Sigmoid colon (tissue), 6 donors: ENCODE measurements at regions not wholly inside any gene's neighbourhood (a gene's known extent, or its start where the extent isn't known, plus 50 kb on each side); places are given as distances from the start of the nearest gene placed in this dataset.
"Not testable (repeated sequence)": the region's sequence is repeated elsewhere in the genome, so short reads cannot be mapped to it uniquely, and the experiment has no call there.

Source experiments
- DNase-seq: peaks from one replicate; pipeline ENCODE4 v3.0.0-alpha.2; 2019
- H3K27ac ChIP-seq, 4 donors: fragments of 200-600 bp; sonication (generic); one replicate each; pipeline ENCODE4 v1.5.1; 2016 to 2019; ENCODE audit warnings: mild to moderate bottlenecking in 1 of 4
- H3K27me3 ChIP-seq, 3 donors: fragments of 200-600 bp; sonication (generic); one replicate each; pipeline ENCODE4 v1.5.1; 2019; ENCODE audit warnings: mild to moderate bottlenecking in 1 of 3
- H3K36me3 ChIP-seq, 4 donors: fragments of 200-600 bp; sonication (generic); one replicate each; pipeline ENCODE4 v1.5.1; 2016 to 2019
- H3K4me1 ChIP-seq, 4 donors: fragments of 200-600 bp; sonication (generic); one replicate each; pipeline ENCODE4 v1.5.1; 2017 to 2019
- H3K4me3 ChIP-seq, 4 donors: fragments of 200-600 bp; sonication (generic); one replicate each; pipeline ENCODE4 v1.5.1; 2017 to 2019; ENCODE audit warnings: mild to moderate bottlenecking in 2 of 4, moderate library complexity in 1 of 4
- H3K9me3 ChIP-seq, 4 donors: fragments of 200-600 bp in 3 of 4; sonication (generic) in 3 of 4; one replicate each; pipeline versions ENCODE4 v1.5.1 to v1.6.1; 2013 to 2019
- EP300 ChIP-seq, 4 donors: sonication (generic); formaldehyde crosslinking; IDR thresholded peaks; one replicate each; pipeline ENCODE4 v1.6.1; 2017; ENCODE audit warnings: antibody characterized with exemption in 4 of 4
- POLR2A ChIP-seq, 2 donors: fragments of 450-650 bp; IDR thresholded peaks; one replicate each; pipeline ENCODE4 v1.6.1; 2016; ENCODE audit warnings: antibody characterized with exemption in 2 of 2, mild to moderate bottlenecking in 2 of 2, moderate library complexity in 2 of 2
- POLR2AphosphoS5 ChIP-seq, 4 donors: sonication (generic); formaldehyde crosslinking; IDR thresholded peaks; one replicate each; pipeline ENCODE4 v1.6.1; 2017; ENCODE audit warnings: antibody characterized with exemption in 4 of 4
- WGBS, 2 donors: extraction: QIAGEN DNeasy Blood & Tissue Kit; methylation state at CpG; one replicate each; pipeline ENCODE4 v1.1.7; 2013; 5-methylcytosine and 5-hydroxymethylcytosine counted together
- intact Hi-C: fragments of 100-400 bp; cut with DNase I; formaldehyde crosslinking; loops from one replicate; pipeline ENCODE4 v1.15.1; 2023
- TF ChIP-seq, protein P1 (sequence below), 4 experiments: fragments of 450-650 bp in 3 of 4; fragments of 200-600 bp in 1 of 4; IDR thresholded peaks; one replicate each; pipeline ENCODE4 v1.5.1; 2016 to 2019; ENCODE audit warnings: antibody characterized with exemption in 4 of 4, mild to moderate bottlenecking in 3 of 4, moderate library complexity in 2 of 4
- donor health status: healthy with polysubstance abuse.
- donor health status: healthy.

DNA sequence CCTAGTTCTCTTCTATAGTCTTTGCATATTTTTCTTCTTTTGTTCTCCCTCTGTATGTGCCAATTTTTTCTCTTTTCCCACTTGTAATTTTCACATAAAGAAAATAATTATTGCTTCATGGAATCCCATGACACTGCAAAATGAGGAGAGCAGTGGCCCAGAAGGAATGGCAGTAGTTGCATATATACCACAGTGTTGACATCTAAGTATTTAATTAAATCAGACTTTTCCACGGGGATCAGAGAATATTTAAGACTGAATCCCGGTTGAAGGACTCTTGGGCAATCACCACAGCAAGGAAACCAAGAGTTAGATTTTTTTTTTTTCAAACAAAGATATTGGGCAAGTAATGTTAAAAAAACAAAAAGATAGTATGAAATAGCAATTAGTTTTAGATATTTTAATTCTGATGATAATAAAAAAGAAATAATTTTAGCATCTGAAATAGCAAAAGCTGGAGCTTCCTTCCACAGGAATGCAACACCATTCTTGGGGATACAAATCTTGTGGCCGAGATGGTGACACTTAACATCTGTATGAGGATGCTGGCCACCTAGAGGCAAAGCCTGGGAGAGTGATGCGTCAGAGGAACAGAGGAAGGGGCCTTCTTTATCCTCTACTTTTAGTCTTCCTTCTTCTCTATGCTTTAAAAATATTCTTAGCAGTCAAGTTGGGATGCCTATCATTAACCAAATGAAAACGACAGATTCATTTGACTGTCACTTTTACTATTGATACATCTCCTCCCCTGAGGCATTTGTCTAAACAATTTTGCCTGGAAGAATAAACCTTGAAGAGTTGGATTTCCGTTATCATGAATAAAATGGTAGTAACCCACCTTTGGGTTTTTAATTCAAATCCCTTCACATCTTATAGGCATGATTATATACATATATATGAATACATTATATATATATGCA lies 356.2 kb downstream of the GJA1 start:
- Histone ChIP-seq H3K4me3 (no peak overlapping the region), H3K27ac (no peak overlapping the region), H3K36me3 (no peaks in the 10 kb centered on the region), H3K9me3 (no peaks in the 10 kb centered on the region), H3K4me1 (no peaks in the 10 kb centered on the region), H3K27me3 (no peaks in the 10 kb centered on the region)
- intact Hi-C loops: no loop called here
- 68 to 74% methylated on average over 6 of the region's 6 CpGs for WGBS, 2 donors
- TF ChIP-seq EP300 (IDR thresholded peaks at IDR 0.05) (no peak), POLR2AphosphoS5 (IDR thresholded peaks at IDR 0.05) (no peak), POLR2A (IDR thresholded peaks at IDR 0.05) (no peak)
- TF ChIP-seq, protein P1, sequence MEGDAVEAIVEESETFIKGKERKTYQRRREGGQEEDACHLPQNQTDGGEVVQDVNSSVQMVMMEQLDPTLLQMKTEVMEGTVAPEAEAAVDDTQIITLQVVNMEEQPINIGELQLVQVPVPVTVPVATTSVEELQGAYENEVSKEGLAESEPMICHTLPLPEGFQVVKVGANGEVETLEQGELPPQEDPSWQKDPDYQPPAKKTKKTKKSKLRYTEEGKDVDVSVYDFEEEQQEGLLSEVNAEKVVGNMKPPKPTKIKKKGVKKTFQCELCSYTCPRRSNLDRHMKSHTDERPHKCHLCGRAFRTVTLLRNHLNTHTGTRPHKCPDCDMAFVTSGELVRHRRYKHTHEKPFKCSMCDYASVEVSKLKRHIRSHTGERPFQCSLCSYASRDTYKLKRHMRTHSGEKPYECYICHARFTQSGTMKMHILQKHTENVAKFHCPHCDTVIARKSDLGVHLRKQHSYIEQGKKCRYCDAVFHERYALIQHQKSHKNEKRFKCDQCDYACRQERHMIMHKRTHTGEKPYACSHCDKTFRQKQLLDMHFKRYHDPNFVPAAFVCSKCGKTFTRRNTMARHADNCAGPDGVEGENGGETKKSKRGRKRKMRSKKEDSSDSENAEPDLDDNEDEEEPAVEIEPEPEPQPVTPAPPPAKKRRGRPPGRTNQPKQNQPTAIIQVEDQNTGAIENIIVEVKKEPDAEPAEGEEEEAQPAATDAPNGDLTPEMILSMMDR (IDR thresholded peaks at IDR 0.05): no peak
- DNase-seq: no peak

DNA sequence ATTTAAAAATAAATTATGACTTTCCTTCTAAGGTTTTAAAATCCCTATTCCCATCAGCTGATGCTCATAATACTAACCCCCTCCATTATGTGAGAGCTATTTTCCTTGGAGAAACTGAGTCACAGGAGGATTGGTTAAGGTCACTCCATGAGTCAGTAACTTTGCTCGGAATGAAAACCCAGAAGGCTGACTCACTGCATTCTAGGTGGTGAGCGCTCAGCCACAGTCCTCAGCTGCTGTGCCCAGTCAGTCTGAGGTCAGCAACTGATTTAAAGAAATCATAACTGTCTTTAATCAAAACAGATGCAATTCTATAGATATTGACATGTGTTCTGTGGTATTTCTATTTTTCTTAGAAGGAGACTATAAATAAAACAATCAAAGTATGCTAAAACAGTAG lies 359.2 kb downstream of the GJA1 start:
- intact Hi-C loops: no loop called here
- 79 to 80% methylated on average over 2 of the region's 2 CpGs for WGBS, 2 donors

DNA sequence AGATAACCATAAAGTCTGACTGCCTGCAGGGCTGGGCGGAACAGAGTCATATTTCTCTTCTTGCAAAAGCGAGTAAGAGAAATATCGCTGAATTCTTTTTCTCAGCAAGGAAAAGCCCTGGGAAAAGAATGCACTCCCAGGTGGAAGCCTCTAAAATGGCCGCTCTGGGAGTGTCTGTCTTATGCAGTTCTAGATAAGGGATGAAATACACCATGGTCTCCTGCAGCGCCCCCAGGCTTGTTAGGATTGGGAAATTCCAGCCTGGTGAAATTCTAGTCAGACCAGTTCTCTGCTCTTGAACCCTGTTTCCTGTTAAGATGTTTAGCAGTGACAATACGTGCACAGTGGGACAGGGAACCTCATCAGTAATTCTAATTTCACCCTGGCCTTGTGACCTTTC lies 362.2 kb downstream of the GJA1 start:
- intact Hi-C loops, H3K9me3 ChIP-seq, H3K27ac ChIP-seq, H3K27me3 ChIP-seq, DNase-seq, H3K36me3 ChIP-seq, H3K4me3 ChIP-seq, H3K4me1 ChIP-seq: not testable (repeated sequence)
- 86 to 91% methylated on average over 6 of the region's 6 CpGs for WGBS, 2 donors

More for the DNA sequence above, 359.2 kb downstream of the GJA1 start:
- Histone ChIP-seq H3K36me3 (no peaks in the 10 kb centered on the region), H3K27ac (no peak overlapping the region), H3K27me3 (no peaks in the 10 kb centered on the region), H3K9me3 (no peaks in the 10 kb centered on the region), H3K4me3 (no peak overlapping the region), H3K4me1 (no peaks in the 10 kb centered on the region)
- no peak for DNase-seq
- TF ChIP-seq POLR2A (IDR thresholded peaks at IDR 0.05) (no peak), EP300 (IDR thresholded peaks at IDR 0.05) (no peak), POLR2AphosphoS5 (IDR thresholded peaks at IDR 0.05) (no peak)
- TF ChIP-seq, protein P1 (IDR thresholded peaks at IDR 0.05): no peak

DNA sequence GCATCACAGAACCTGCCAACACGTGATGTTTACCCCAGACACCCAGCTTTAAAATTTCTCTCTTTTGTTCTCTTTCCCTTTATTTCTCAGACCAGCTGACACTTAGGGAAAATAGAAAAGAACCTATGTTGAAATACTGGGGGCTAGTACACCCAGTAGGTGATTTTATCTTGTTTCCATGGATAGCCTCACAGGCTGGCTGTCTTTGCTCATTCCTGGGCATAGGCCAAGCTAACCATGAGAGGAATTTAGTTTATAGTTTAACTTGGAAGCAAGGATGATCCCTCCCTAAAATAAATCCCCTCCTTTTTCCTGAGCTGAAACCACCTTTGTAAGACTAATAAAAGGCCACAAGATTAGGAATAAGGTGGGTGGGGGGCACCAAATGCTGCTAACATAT lies 362.7 kb downstream of the GJA1 start:
- H3K9me3 ChIP-seq, H3K27ac ChIP-seq, intact Hi-C loops, H3K36me3 ChIP-seq, H3K27me3 ChIP-seq, H3K4me1 ChIP-seq, DNase-seq, H3K4me3 ChIP-seq: not testable (repeated sequence)
- WGBS, 2 donors: 28 to 74% methylated on average over 1 of the region's 1 CpG

DNA sequence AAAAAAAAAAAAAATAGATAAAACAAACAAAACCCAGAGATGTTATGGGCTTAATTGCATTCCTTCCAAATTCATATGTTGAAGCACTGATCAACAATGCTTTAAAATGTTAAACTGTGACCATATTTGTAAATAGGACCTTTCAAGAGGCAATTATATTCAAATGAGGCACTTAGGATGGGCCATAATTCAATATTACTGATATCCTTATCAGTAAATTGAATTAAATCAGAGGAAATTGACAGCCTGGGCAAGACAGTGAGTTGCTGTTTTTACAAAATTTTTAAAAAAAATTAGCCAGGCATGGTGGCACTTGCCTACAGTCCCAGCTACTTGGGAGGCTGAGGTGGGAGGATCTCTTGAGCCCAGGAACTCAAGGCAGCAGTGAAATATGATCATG lies 364.1 kb downstream of the GJA1 start:
- TF ChIP-seq EP300 (IDR thresholded peaks at IDR 0.05) (no peak), POLR2AphosphoS5 (IDR thresholded peaks at IDR 0.05) (no peak), POLR2A (IDR thresholded peaks at IDR 0.05) (no peak)
- TF ChIP-seq, protein P1 (IDR thresholded peaks at IDR 0.05): no peak
- no peak for DNase-seq
- H3K4me3 ChIP-seq: no peak overlapping the region
- H3K36me3 ChIP-seq: no peaks in the 10 kb centered on the region
- intact Hi-C loops: no loop called here
- no peak overlapping the region for H3K27ac ChIP-seq
- H3K9me3 ChIP-seq: no peaks in the 10 kb centered on the region
- H3K27me3 ChIP-seq: no peaks in the 10 kb centered on the region
- H3K4me1 ChIP-seq: no peaks in the 10 kb centered on the region

DNA sequence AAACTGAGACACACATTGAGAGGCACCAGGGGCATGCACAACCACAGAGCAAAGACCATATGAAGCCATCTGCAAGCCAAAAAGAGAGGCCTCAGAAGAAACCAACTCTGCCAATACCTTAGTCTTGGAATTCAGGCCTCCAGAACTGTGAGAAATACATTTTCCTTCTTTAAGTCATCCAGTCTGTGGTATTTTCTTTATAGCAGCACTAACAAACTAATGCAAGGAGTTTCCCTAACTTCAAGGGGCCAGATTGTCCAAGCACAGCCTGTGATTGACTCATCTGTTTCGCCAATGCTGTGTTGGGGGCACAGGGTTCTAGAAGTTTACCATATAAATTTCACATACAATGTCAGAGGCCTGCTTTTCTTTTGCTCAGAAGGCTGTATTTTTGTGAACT lies 364.6 kb downstream of the GJA1 start:
- H3K4me3 ChIP-seq: no peak overlapping the region

More for the DNA sequence above, 364.6 kb downstream of the GJA1 start:
- Histone ChIP-seq H3K4me1 (no peaks in the 10 kb centered on the region), H3K9me3 (no peaks in the 10 kb centered on the region), H3K36me3 (no peaks in the 10 kb centered on the region), H3K27ac (no peak overlapping the region), H3K27me3 (no peaks in the 10 kb centered on the region)
- intact Hi-C loops: no loop called here
- 65 to 88% methylated on average over 1 of the region's 1 CpG for WGBS, 2 donors
- TF ChIP-seq POLR2A (IDR thresholded peaks at IDR 0.05) (no peak), EP300 (IDR thresholded peaks at IDR 0.05) (no peak)
- no peak for DNase-seq
